ENCODE measurements at regions not wholly inside any gene's neighbourhood (a gene's known extent, or its start where the extent isn't known, plus 50 kb on each side); places are given as distances from the start of the nearest gene placed in this dataset.

GRCh38 chr20:22696759-22697158 lies 112.4 kb upstream of the FOXA2 start:
- no peaks in the 10 kb centered on the region for H3F3A ChIP-seq (ENCODE audit: low read depth)
- Mint-ChIP-seq H3K27ac (no peak overlapping the region), H3K27me3 (ENCODE audit: insufficient read depth, low read depth) (peaks cover 2% of the 10 kb centered on the region), H3K9me3 (no peaks in the 10 kb centered on the region), H3K4me1 (no peaks in the 10 kb centered on the region), H3K4me3 (no peak overlapping the region), H3K36me3 (no peaks in the 10 kb centered on the region)
- no peaks in the 10 kb centered on the region for H3K9me3 ChIP-seq (ENCODE audit: low read depth)
- peaks cover 4% of the 10 kb centered on the region for H3K4me1 ChIP-seq
- no peak overlapping the region for H2AFZ ChIP-seq (replicated peaks)
- H3K4me3 ChIP-seq = no peak overlapping the region
- DNase-seq (ENCODE audit: low spot score) = no peak
- H3K27ac ChIP-seq = no peak overlapping the region
- H3K79me2 ChIP-seq (ENCODE audit: low read depth) = no peaks in the 10 kb centered on the region
- H4K20me1 ChIP-seq (ENCODE audit: low read depth) = no peaks in the 10 kb centered on the region
- TF ChIP-seq EZH2phosphoT487 (IDR thresholded peaks at IDR 0.05) (no peak), EZH2 (IDR thresholded peaks at IDR 0.05) (no peak), CTCF (IDR thresholded peaks at IDR 0.05) (no peak)
- no peak overlapping the region for H3K4me2 ChIP-seq
- no peaks in the 10 kb centered on the region for H3K36me3 ChIP-seq
- H3K9ac ChIP-seq = no peak overlapping the region
- H3K27me3 ChIP-seq = peaks cover 7% of the 10 kb centered on the region

GRCh38 chr20:22698259-22698842 lies 114.0 kb upstream of the FOXA2 start:
- Histone ChIP-seq H3K4me2 (no peak overlapping the region), H3K4me1 (no peaks in the 10 kb centered on the region), H2AFZ (replicated peaks) (no peak overlapping the region), H3K9ac (no peak overlapping the region), H3K9me3 (ENCODE audit: low read depth) (no peaks in the 10 kb centered on the region), H3K79me2 (ENCODE audit: low read depth) (no peaks in the 10 kb centered on the region), H4K20me1 (ENCODE audit: low read depth) (no peaks in the 10 kb centered on the region), H3F3A (ENCODE audit: low read depth) (no peaks in the 10 kb centered on the region), H3K27ac (no peak overlapping the region), H3K27me3 (peaks cover 7% of the 10 kb centered on the region), H3K4me3 (no peak overlapping the region), H3K36me3 (no peaks in the 10 kb centered on the region)
- no peaks in the 10 kb centered on the region for H3K36me3 Mint-ChIP-seq
- DNase-seq (ENCODE audit: low spot score) = no peak
- H3K27me3 Mint-ChIP-seq (ENCODE audit: insufficient read depth, low read depth) = peaks cover 2% of the 10 kb centered on the region
- no peak overlapping the region for H3K4me3 Mint-ChIP-seq
- H3K9me3 Mint-ChIP-seq = peaks cover 5% of the 10 kb centered on the region
- H3K27ac Mint-ChIP-seq = no peak overlapping the region
- TF ChIP-seq EZH2phosphoT487 (IDR thresholded peaks at IDR 0.05) (no peak), CTCF (IDR thresholded peaks at IDR 0.05) (no peak), EZH2 (IDR thresholded peaks at IDR 0.05) (no peak)
- H3K4me1 Mint-ChIP-seq = no peaks in the 10 kb centered on the region

GRCh38 chr20:22699396-22699795 lies 115.0 kb upstream of the FOXA2 start:
- Mint-ChIP-seq H3K4me1 (no peaks in the 10 kb centered on the region), H3K27me3 (ENCODE audit: insufficient read depth, low read depth) (peaks cover 2% of the 10 kb centered on the region), H3K9me3 (peaks cover 5% of the 10 kb centered on the region), H3K36me3 (no peaks in the 10 kb centered on the region), H3K4me3 (no peak overlapping the region), H3K27ac (no peak overlapping the region)
- no peak overlapping the region for H3K27ac ChIP-seq
- TF ChIP-seq EZH2phosphoT487 (IDR thresholded peaks at IDR 0.05) = no peak
- no peak for TF ChIP-seq CTCF (IDR thresholded peaks at IDR 0.05)
- TF ChIP-seq EZH2 (IDR thresholded peaks at IDR 0.05) = no peak
- H3K4me2 ChIP-seq = no peak overlapping the region
- H4K20me1 ChIP-seq (ENCODE audit: low read depth) = no peaks in the 10 kb centered on the region
- H3K4me1 ChIP-seq = no peaks in the 10 kb centered on the region
- no peaks in the 10 kb centered on the region for H3F3A ChIP-seq (ENCODE audit: low read depth)
- H3K27me3 ChIP-seq = peaks cover 7% of the 10 kb centered on the region
- no peaks in the 10 kb centered on the region for H3K79me2 ChIP-seq (ENCODE audit: low read depth)
- H3K9ac ChIP-seq = no peak overlapping the region
- no peaks in the 10 kb centered on the region for H3K36me3 ChIP-seq
- no peaks in the 10 kb centered on the region for H3K9me3 ChIP-seq (ENCODE audit: low read depth)
- DNase-seq (ENCODE audit: low spot score) = no peak
- no peak overlapping the region for H2AFZ ChIP-seq (replicated peaks)
- H3K4me3 ChIP-seq = no peak overlapping the region
